OCI-LY1 (cell line): ENCODE measurements at regions not wholly inside any gene's neighbourhood (a gene's known extent, or its start where the extent isn't known, plus 50 kb on each side); places are given as distances from the start of the nearest gene placed in this dataset.

ENCODE experiments used
- H2AFZ ChIP-seq: fragments of 200-600 bp; sonication (generic), shearing (Covaris generic); 2 replicates; pipeline ENCODE4 v1.6.0; 2014; ENCODE audit warnings: antibody characterized with exemption, mild to moderate bottlenecking, low read length
- H3F3A ChIP-seq: fragments of 200-600 bp; sonication (generic), shearing (Covaris generic); 2 replicates; pipeline ENCODE4 v1.6.0; 2014; ENCODE audit warnings: mild to moderate bottlenecking, antibody characterized with exemption, low read length, moderate library complexity; ENCODE audit not compliant: insufficient read depth
- H3K27ac ChIP-seq: fragments of 200-600 bp; sonication (generic); 2 replicates; pipeline ENCODE4 v1.5.1; 2014; ENCODE audit warnings: low read length, mixed run types, mild to moderate bottlenecking, low read depth; ENCODE audit not compliant: poor library complexity, severe bottlenecking
- H3K27me3 ChIP-seq: fragments of 200-600 bp; sonication (generic); 2 replicates; pipeline ENCODE4 v1.6.0; 2014; ENCODE audit warnings: antibody characterized with exemption, mild to moderate bottlenecking, low read length, moderate library complexity; ENCODE audit not compliant: insufficient read depth
- H3K36me3 ChIP-seq: fragments of 200-600 bp; sonication (generic); 2 replicates; pipeline ENCODE4 v1.6.1; 2014; ENCODE audit warnings: mild to moderate bottlenecking, antibody characterized with exemption, low read length, moderate library complexity, mixed read lengths; ENCODE audit not compliant: insufficient read depth
- H3K4me1 ChIP-seq: fragments of 200-600 bp; sonication (generic); 2 replicates; pipeline ENCODE4 v1.5.1; 2014; ENCODE audit warnings: mild to moderate bottlenecking, low read length, moderate library complexity; ENCODE audit not compliant: insufficient read depth, severe bottlenecking
- H3K4me2 ChIP-seq: fragments of 200-600 bp; sonication (generic), shearing (Covaris generic); 2 replicates; pipeline ENCODE4 v1.6.1; 2014; ENCODE audit warnings: low read length
- H3K4me3 ChIP-seq: fragments of 200-600 bp; sonication (generic); 2 replicates; pipeline ENCODE4 v1.5.1; 2014; ENCODE audit warnings: low read length, low read depth, mild to moderate bottlenecking, mixed read lengths; ENCODE audit not compliant: poor library complexity, severe bottlenecking
- H3K79me2 ChIP-seq: fragments of 200-600 bp; shearing (Covaris generic); 2 replicates; pipeline ENCODE4 v1.6.1; 2016; ENCODE audit warnings: mixed run types, low read length, mixed read lengths; ENCODE audit not compliant: insufficient read depth
- H3K9ac ChIP-seq: fragments of 200-600 bp; sonication (generic), shearing (Covaris generic); 2 replicates; pipeline ENCODE4 v1.6.1; 2014; ENCODE audit warnings: mild to moderate bottlenecking, low read length, mixed read lengths
- H3K9me2 ChIP-seq: fragments of 200-600 bp; sonication (generic), shearing (Covaris generic); 2 replicates; pipeline ENCODE4 v1.6.1; 2014; ENCODE audit warnings: low read depth, mild to moderate bottlenecking, low read length, mixed read lengths
- H3K9me3 ChIP-seq: fragments of 200-600 bp; shearing (Covaris generic); 2 replicates; pipeline ENCODE4 v1.6.1; 2014; ENCODE audit warnings: low read length, mixed read lengths
- H4K20me1 ChIP-seq: fragments of 200-600 bp; sonication (generic), shearing (Covaris generic); 2 replicates; pipeline ENCODE4 v1.6.0; 2016; ENCODE audit warnings: mild to moderate bottlenecking, low read length; ENCODE audit not compliant: insufficient read depth
- EZH2 ChIP-seq: fragments of 200-600 bp; sonication (generic), shearing (Covaris generic); IDR thresholded peaks from 2 replicates; pipeline ENCODE4 v1.8.0; 2017; ENCODE audit warnings: borderline replicate concordance, mixed run types, mild to moderate bottlenecking, antibody characterized with exemption, low read length, moderate library complexity, mixed read lengths
- TF ChIP-seq, protein P1 (sequence below): fragments of 200-600 bp; sonication (generic), shearing (Covaris generic); IDR thresholded peaks from 2 replicates; pipeline ENCODE4 v1.5.1; 2017; ENCODE audit warnings: mild to moderate bottlenecking, antibody characterized with exemption, low read length, moderate library complexity, mixed read lengths

DNA sequence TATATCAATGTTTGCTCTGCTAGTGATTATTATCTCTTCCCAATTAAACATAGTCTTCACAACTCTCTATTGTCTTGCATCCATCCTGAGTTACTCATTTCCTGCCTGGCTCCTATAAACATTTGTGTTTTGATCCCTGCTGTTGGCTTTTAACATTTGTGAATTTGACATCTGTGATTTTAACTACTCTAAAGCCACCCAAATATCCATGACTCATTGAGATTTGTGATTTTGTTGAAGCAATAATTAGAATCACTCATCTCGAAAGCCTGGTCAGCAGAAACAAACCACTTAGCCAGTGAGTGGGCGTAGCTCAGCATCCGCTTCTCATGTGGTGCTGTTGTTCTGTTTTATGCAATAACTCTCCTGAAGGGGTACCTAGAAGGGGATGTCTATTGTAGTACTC, 174.3 kb upstream of the ZBTB20 start:
- no peak overlapping the region for H3K9ac ChIP-seq
- no peaks in the 10 kb centered on the region for H3K36me3 ChIP-seq
- no peak for TF ChIP-seq EZH2
- TF ChIP-seq, protein P1, sequence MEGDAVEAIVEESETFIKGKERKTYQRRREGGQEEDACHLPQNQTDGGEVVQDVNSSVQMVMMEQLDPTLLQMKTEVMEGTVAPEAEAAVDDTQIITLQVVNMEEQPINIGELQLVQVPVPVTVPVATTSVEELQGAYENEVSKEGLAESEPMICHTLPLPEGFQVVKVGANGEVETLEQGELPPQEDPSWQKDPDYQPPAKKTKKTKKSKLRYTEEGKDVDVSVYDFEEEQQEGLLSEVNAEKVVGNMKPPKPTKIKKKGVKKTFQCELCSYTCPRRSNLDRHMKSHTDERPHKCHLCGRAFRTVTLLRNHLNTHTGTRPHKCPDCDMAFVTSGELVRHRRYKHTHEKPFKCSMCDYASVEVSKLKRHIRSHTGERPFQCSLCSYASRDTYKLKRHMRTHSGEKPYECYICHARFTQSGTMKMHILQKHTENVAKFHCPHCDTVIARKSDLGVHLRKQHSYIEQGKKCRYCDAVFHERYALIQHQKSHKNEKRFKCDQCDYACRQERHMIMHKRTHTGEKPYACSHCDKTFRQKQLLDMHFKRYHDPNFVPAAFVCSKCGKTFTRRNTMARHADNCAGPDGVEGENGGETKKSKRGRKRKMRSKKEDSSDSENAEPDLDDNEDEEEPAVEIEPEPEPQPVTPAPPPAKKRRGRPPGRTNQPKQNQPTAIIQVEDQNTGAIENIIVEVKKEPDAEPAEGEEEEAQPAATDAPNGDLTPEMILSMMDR: no peak
- H3K27ac ChIP-seq: no peak overlapping the region
- H3K4me2 ChIP-seq: no peak overlapping the region
- H3K4me1 ChIP-seq: no peaks in the 10 kb centered on the region
- no peaks in the 10 kb centered on the region for H3K27me3 ChIP-seq
- H2AFZ ChIP-seq: no peak overlapping the region
- no peak overlapping the region for H3K4me3 ChIP-seq
- H3K9me2 ChIP-seq: no peaks in the 10 kb centered on the region
- H4K20me1 ChIP-seq: no peaks in the 10 kb centered on the region
- no peaks in the 10 kb centered on the region for H3K9me3 ChIP-seq
- no peaks in the 10 kb centered on the region for H3F3A ChIP-seq
- H3K79me2 ChIP-seq: no peaks in the 10 kb centered on the region

DNA sequence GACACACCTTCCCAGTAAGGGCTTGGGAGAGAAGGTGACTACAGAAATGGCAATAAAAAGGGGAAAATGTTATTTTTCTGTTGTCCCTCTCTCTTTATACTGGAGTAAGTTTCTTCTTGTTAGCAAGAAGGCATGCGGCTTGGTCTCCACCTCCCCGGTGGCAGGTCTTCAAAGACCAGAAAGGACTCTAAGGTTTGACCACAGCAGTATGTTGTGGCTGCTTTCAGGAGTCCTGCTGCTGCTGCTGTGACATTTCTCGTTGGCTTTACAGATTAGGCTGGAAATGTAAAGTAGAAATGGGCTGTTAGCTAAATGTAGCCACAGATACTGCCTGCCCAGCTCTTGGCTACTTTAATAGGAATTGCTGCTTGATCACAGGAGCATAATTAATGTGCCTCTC, 175.8 kb upstream of the ZBTB20 start:
- H3K36me3 ChIP-seq: no peaks in the 10 kb centered on the region

DNA sequence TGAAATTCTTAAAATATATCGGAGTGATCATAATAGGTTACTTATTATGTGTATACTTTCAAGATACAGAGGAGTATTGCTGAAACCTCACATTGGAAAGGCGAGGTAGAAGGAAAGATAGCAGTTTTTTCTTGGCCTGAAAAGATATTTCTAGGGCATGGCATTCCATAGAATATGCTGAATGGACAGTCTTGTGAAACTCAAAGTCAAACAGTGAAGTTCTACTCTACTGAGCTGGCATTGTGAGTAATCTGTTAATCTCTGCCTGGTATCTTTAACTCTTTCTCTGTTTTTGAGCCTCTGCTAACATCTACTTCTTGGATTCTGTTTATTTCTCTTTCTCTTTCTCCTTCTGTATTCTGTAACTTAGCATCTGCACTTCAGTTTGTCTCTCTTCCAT, 176.3 kb upstream of the ZBTB20 start:
- Histone ChIP-seq H3K4me2 (no peak overlapping the region), H3K9ac (no peak overlapping the region), H4K20me1 (no peaks in the 10 kb centered on the region), H3K4me3 (no peak overlapping the region), H3K36me3 (no peaks in the 10 kb centered on the region), H3K27ac (no peak overlapping the region), H3K9me3 (no peaks in the 10 kb centered on the region), H2AFZ (no peak overlapping the region), H3K79me2 (no peaks in the 10 kb centered on the region), H3K4me1 (no peaks in the 10 kb centered on the region), H3F3A (no peaks in the 10 kb centered on the region), H3K9me2 (no peaks in the 10 kb centered on the region), H3K27me3 (no peaks in the 10 kb centered on the region)
- TF ChIP-seq, protein P1: no peak
- TF ChIP-seq EZH2: no peak

More for the DNA sequence above, 175.8 kb upstream of the ZBTB20 start:
- no peak overlapping the region for H3K4me3 ChIP-seq
- no peaks in the 10 kb centered on the region for H3K9me2 ChIP-seq
- H2AFZ ChIP-seq: no peak overlapping the region
- H3F3A ChIP-seq: no peaks in the 10 kb centered on the region
- no peaks in the 10 kb centered on the region for H4K20me1 ChIP-seq
- H3K9me3 ChIP-seq: no peaks in the 10 kb centered on the region
- no peaks in the 10 kb centered on the region for H3K4me1 ChIP-seq
- H3K9ac ChIP-seq: no peak overlapping the region
- H3K79me2 ChIP-seq: no peaks in the 10 kb centered on the region
- H3K27ac ChIP-seq: no peak overlapping the region
- no peak overlapping the region for H3K4me2 ChIP-seq
- TF ChIP-seq, protein P1: no peak
- TF ChIP-seq EZH2: no peak
- no peaks in the 10 kb centered on the region for H3K27me3 ChIP-seq
